ELF-1 (cell line): ENCODE measurements at regions not wholly inside any gene's neighbourhood (a gene's known extent, or its start where the extent isn't known, plus 50 kb on each side); places are given as distances from the start of the nearest gene placed in this dataset.
"Not testable (repeated sequence)": the region's sequence is repeated elsewhere in the genome, so short reads cannot be mapped to it uniquely, and the experiment has no call there.

Experiments
- DNase-seq: peaks from one replicate; pipeline ENCODE4 v3.0.0-alpha.2; 2016; ENCODE audit warnings: low read depth, low spot score

DNA sequence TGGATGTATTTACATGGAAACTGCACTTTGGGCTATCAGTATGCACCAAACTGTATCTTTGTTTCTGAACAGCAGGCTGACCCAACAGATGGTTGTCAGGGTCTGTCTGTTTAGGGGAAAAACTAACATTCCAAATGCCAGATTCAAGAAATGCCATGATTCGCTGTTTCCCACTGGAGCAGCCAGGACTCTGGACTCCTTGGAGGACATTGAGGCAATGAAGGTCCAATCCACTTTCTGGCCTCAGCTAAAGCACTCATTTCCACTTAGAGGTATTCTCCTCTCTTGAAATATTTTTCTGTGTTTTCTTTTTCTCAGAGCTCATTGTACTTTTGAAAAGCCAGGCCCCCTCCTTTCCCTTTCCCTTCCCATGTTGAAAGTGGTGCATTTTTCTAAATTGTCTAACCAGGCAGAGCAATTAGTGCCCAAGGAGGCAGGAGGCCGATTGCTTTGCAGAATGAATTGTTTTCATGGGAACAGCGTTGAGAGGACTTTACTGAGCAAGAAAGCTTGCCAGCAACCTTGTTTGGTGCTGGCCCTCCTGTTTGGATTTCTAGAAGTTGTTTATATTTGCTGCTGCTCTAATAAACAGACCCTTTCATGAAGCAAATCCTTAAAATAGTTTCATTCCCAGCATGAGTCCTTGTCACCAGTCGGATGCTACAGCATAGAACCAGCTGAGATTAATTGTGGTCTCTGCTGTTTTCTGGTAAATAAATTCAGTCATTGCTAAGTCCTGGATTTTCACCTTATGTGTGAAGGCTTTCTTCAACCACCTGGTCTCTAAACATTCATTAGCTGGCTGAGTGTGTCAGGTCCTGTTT, 132.8 kb upstream of the TAF11L2 start:
- DNase-seq: no peak

DNA sequence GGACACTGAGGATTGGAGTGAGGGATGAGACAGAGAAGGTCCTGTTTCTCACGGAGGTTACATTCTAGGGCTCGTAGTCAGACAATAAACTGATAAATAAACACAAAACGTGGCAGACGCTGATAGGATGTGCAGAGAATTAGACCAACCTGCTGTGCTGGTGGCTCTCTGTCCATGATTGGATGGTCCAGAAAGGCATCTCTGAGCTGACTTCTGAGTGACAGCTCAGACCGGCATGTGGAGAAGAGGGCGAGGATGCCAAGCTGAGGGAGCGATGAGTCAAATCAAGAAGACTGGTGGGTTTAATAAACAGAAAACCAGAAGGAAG, 132.3 kb upstream of the TAF11L2 start:
- DNase-seq: peak; percentile 16

GRCh38 chr5:17367256-17367840, 130.7 kb upstream of the TAF11L2 start:
- DNase-seq: no peak

- no peak for DNase-seq
Measured at GRCh38 chr5:17370651-17371050, 127.4 kb upstream of the TAF11L2 start.

GRCh38 chr5:17373406-17373805, 124.6 kb upstream of the TAF11L2 start:
- peak; percentile 27 for DNase-seq

DNA sequence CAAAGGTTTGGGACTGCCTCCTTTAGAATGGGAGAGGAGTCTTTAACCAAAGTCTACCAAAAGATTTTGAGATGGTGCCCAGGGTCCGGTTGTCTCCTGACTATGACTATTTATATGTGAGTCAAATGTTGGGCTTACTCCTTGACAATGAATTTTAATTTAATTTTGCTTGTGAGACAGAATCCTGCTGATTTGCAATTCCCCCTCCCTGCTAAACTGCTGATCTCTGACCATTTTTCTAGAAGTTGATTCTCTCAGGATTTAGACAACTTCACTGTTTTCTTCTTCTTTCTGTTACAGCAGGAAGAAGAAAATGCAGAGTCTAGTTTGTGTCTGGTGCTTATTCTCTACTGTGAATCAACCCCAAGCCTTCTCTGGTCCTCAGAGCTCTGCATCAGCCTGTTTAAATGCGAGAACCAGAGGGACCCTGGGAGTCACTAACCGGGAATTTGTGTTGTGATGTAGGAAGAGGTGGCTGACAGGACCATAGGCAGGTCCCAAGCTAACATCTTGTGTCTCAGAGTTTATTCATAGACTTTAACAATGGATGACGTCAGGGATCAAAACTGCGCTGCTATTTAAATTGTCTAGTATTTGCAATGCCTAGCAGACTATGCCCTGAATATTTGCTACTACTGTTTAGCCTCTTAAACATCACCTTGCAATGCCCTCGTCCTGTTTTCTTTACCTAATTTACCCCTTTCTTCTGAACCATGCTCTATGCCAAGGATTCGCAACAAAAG, 124.0 kb upstream of the TAF11L2 start:
- DNase-seq: no peak

DNA sequence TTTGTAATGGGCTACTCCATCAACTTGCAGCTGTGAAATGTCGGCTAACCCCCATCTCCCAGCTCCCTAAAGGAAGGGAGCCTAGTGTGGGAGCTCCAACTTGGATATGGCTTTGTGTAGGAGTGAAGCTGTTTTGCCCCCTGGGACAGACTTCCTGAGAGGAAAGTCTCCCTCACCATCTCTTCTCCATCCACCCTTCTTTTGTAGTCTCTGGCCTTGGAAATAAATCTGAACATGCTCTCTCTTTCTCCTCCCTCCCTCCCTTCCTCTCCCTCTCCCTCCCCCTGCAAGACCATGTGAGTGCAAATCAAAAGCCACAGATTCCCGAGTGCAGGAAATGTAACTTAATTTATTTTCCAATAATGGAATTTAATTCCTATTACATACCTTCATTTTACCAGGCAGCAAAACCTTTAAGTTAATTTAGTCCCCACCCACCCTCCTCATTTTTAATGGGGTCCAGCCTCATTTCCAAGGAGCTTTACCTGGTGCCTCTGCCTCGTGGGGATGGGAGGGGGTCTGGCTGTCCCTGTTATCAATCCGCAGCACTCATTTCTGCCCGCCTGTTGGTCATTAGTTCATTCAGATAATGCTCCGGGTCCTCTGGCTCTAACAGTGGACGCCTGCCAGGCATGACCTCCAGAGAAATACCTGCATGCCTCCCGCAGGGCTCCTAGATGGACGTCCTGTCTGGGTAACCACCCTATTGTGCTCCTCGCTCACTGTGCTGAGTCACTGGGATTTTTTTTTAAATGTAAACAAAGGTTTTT, 122.9 kb upstream of the TAF11L2 start:
- DNase-seq: peak; percentile 81

GRCh38 chr5:17375886-17376285, 122.1 kb upstream of the TAF11L2 start:
- DNase-seq: not testable (repeated sequence)

GRCh38 chr5:17378346-17378997, 119.6 kb upstream of the TAF11L2 start:
- no peak for DNase-seq

DNA sequence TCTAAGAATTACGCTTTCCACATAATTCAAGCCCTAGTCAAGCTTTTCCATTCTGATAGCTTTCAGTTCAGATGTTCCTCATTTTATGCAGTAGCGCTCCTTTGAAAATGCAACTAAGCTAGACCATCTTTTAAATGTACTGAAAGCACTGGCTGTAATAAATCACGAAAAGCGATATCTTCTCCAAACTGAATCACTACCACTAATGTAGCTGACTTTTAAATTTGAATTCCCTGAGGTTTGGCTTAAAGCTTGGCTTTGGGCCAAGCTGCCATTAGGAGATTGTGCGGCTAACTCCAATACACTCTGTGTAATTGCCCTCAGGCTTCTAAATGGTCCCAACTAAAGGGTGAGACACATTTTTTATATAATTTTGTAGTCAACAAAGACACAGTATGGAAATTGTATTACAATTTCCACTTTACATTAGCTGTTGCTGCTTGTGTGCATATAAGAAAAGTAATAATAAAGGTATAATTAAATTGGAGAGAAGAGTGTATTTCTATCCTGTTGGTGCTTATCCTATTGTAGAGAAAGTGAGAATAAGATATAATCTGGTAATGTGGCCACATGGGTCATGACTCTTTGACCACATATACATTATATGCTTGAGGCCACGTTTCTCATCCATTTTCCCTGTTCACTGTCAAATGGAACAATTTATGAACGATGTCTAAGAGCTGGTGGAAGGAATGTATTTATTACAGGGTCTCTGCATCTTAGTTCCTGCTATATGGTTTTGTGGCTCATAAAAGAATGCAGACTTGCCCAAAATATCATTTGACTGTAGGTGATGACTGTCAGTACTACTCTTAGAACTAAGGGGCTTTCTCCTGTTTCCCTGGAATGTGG, 118.7 kb upstream of the TAF11L2 start:
- no peak for DNase-seq

GRCh38 chr5:17381932-17382331, 116.1 kb upstream of the TAF11L2 start:
- DNase-seq: no peak

DNA sequence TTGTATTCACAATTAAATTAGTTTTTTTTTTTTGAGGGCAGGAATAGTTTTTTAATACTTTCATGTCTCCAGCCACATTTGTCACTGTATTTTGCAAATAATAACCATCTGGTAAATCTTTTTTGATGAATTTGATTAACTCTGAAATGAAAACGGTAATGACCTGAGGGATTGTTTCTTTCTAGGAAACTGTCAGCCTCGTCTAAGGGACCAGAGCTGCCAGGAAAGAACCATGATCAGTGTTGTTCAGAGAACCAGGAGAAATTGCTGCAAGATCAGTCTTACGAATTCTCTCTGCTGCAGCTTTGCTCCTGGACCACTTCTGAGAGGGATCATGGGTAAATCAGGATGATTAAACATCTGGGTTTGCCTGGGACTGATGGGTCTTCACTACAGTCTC, 114.5 kb upstream of the TAF11L2 start:
- DNase-seq: no peak

DNA sequence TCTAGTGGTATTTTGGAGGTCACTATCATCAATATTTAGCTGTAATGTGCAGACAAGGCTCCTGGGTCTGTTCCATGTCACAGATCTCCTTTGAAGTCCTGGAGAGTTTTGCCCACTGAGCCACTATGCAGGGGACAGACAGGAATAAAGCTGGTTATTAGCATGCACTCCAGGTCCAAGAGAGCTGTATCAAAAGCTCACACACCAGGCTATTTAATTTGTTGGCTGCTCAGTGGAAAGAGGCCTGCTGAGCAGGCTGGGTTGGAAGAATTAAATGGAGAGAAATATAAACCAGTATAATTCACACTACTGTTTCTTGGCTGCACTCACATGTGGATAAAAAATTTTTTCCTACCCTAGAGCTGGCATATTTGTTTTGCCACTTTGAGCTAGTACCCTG, 113.8 kb upstream of the TAF11L2 start:
- DNase-seq: no peak

DNA sequence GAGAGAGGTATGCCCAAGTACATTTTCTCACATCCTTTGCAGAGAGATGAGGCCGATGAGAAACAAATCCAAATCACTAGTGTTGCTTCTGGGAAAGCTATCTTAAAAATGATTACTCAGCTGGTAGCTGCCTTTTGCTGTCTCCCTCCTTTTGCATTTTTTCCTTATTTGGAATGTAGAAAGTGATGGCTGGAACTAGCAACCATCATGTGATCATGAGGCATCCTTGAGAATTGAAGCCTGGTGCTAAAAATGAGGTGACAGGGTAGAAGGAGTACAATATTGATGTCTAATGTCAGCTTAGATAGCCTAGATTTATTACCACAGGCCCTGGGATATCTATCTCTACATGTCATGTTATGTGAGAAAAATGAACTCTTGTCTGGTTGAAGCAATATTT, 109.3 kb upstream of the TAF11L2 start:
- no peak for DNase-seq

- no peak for DNase-seq
Measured at GRCh38 chr5:17394086-17394485, 103.9 kb upstream of the TAF11L2 start.

GRCh38 chr5:17395106-17395880, 102.7 kb upstream of the TAF11L2 start:
- DNase-seq: no peak

DNA sequence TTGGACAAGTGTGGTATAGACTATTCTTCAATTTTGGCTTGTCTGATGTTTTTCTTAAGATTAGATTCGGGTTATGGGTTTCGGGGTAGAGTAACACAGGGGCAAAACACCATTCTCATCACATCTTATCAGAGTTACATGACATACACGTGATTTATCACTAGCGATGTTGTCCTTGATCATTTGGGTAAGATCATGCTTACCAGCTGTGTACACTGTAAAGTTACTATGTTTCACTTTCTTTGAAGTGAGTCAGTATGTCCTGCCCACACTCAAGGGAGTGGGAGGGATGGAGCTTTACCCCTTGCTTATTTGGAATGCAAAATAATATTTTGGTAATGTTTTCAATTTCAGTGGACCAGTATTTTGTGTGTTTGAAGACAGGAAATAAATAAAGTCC, 101.8 kb upstream of the TAF11L2 start:
- no peak for DNase-seq

- DNase-seq: no peak
Measured at GRCh38 chr5:17398431-17398830, 99.6 kb upstream of the TAF11L2 start.

DNA sequence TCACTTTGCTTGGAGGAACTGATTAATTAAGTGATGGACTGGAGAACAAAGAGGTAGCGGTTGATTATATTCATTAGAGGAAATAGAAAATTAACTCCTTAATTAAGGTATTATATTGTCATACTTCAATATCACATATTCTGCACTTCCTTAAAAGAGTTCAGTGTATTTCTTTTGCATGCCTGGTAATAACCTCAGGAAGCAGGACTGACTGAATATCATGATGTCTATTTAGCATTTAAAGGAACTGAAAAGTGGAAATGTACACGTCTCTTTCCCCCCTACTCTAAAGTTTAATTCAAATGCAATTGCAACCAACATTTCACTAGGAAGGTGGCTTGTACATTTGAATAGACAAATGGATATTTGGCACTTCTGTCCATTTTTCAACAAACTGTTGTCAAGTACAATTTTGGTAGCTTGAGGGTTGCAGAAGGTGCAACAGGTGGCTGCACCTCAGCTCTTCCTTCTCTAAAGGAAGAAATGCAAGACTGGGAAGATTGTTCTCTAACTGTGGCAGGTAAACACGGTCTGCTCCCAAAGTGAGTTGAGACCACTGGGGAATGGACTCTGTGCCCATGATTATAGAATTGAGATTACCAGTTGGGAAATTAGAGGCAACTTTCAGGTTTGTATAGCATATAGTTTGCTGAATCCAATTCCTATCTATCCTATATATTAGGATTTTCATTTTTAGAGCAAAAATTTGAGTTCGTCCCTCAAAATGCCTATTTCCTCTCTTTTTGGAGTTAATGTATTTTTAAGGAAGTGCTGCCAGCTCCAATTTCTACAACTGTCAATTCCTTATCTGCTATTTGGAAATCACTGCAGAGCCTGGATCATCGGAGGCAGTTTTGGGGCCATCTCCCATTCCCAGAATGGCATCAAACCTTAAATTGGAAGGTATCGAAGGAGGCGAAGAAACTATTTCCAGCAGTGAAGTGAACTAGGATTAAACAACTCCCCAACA, 98.9 kb upstream of the TAF11L2 start:
- no peak for DNase-seq
